ENCODE measurements at regions not wholly inside any gene's neighbourhood (a gene's known extent, or its start where the extent isn't known, plus 50 kb on each side); places are given as distances from the start of the nearest gene placed in this dataset.

DNA sequence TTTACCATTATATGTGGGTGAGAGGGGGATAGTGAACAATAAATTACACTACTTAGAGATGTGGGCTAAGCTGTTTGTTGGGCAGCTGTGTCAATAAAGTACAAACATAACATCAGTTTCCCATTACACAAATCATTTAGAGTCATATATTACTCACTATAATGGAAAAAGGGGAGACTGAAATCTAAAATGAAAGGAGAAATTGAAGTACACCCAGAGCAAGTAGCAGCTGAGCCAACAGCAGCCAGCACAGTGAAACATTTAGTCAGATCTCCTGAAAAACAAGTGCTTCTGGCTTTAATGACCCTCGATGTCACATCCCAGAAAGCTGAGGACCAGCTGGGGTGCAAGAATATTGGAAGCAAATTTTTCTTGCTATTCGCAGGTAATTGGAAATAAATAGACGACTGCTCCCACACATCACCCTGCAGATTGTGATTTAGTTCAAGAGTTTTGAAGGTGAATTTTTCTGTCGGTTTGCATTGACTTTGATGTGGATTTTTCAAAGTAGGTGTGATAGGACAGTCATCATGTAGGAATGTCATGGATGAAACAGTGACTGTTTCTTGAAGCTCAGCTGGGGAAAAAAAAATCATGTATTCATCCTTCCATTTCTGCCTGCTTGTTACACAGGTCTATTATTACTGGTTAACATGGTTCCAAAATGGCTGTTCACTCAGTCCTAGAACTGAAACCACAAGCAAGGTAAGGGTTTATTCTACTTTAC, 1607.3 kb upstream of the CELF4 start:
- ChIA-PET SMC1A (ENCODE audit: uncharacterized antibody, unreplicated experiment) (no interaction called here), RAD21 (ENCODE audit: unreplicated experiment) (no interaction called here), CTCF (no interaction called here), POLR2A (no interaction called here)
- Histone ChIP-seq H4K20me1 (ENCODE audit: control insufficient read depth, insufficient read depth) (no peaks in the 10 kb centered on the region), H3K9ac (ENCODE audit: control insufficient read depth, insufficient read depth, low read length) (no peak overlapping the region), H3K9me3 (replicated peaks; ENCODE audit: control insufficient read depth, insufficient read depth, low read length) (no peaks in the 10 kb centered on the region), H3K36me3 (ENCODE audit: control insufficient read depth in 2 of 2, insufficient read depth in 2 of 2, low read length in 1 of 2) (no peaks in the 10 kb centered on the region), H3K4me1 (ENCODE audit: control insufficient read depth, insufficient read depth, low read length) (no peaks in the 10 kb centered on the region), H3K27me3 (replicated peaks in 1 of 2; ENCODE audit: control insufficient read depth in 2 of 2, insufficient read depth in 2 of 2, low read length in 1 of 2) (no peaks in the 10 kb centered on the region), H3K4me2 (ENCODE audit: control insufficient read depth, insufficient read depth) (no peak overlapping the region), H3K4me3 (no peak overlapping the region), H3K27ac (ENCODE audit: control insufficient read depth, insufficient read depth) (no peak overlapping the region), H2AFZ (ENCODE audit: control insufficient read depth, low read depth, low read length) (no peak overlapping the region), H3K79me2 (ENCODE audit: control insufficient read depth, insufficient read depth, low read length) (no peaks in the 10 kb centered on the region)
- FAIRE-seq (no peak), ATAC-seq (no peak), DNase-seq (ENCODE audit: low read depth, low spot score) (no peak)
- no TSS peak for BruUV-seq (replicated peaks)
- intact Hi-C loops (cut with micrococcal nuclease; ENCODE audit: unreplicated experiment) (no loop called here), in situ Hi-C loops (cut with MboI) (no loop called here)
- 34% methylated on average over 4 of the region's 4 CpGs for WGBS (ENCODE audit: insufficient coverage, insufficient replicate concordance, low lambda C conversion rate, missing lambda C conversion rate)
- no peak for TF ChIP-seq PML (IDR thresholded peaks at IDR 0.05; ENCODE audit: low read length)
- no peak for TF ChIP-seq EGR1 (IDR thresholded peaks at IDR 0.05; ENCODE audit: borderline replicate concordance in 1 of 2, low read depth in 2 of 2, low read length in 2 of 2)
- TF ChIP-seq CEBPB (IDR thresholded peaks at IDR 0.05; ENCODE audit: borderline replicate concordance in 1 of 2, low read depth in 2 of 2, low read length in 2 of 2) = no peak
- no peak for TF ChIP-seq ZNF24 (IDR thresholded peaks at IDR 0.05)
- no peak for TF ChIP-seq ASH2L (IDR thresholded peaks at IDR 0.05; ENCODE audit: borderline replicate concordance, low read depth)
- TF ChIP-seq ATF7 (IDR thresholded peaks at IDR 0.05; ENCODE audit: low read depth) = no peak
- no peak for TF ChIP-seq NFYB (IDR thresholded peaks at IDR 0.05; ENCODE audit: insufficient read depth, low read depth, low read length)
- no peak for TF ChIP-seq SMAD5 (IDR thresholded peaks at IDR 0.05; ENCODE audit: low read depth)
- no peak for TF ChIP-seq JUNB (IDR thresholded peaks at IDR 0.05)
- TF ChIP-seq, protein P1, sequence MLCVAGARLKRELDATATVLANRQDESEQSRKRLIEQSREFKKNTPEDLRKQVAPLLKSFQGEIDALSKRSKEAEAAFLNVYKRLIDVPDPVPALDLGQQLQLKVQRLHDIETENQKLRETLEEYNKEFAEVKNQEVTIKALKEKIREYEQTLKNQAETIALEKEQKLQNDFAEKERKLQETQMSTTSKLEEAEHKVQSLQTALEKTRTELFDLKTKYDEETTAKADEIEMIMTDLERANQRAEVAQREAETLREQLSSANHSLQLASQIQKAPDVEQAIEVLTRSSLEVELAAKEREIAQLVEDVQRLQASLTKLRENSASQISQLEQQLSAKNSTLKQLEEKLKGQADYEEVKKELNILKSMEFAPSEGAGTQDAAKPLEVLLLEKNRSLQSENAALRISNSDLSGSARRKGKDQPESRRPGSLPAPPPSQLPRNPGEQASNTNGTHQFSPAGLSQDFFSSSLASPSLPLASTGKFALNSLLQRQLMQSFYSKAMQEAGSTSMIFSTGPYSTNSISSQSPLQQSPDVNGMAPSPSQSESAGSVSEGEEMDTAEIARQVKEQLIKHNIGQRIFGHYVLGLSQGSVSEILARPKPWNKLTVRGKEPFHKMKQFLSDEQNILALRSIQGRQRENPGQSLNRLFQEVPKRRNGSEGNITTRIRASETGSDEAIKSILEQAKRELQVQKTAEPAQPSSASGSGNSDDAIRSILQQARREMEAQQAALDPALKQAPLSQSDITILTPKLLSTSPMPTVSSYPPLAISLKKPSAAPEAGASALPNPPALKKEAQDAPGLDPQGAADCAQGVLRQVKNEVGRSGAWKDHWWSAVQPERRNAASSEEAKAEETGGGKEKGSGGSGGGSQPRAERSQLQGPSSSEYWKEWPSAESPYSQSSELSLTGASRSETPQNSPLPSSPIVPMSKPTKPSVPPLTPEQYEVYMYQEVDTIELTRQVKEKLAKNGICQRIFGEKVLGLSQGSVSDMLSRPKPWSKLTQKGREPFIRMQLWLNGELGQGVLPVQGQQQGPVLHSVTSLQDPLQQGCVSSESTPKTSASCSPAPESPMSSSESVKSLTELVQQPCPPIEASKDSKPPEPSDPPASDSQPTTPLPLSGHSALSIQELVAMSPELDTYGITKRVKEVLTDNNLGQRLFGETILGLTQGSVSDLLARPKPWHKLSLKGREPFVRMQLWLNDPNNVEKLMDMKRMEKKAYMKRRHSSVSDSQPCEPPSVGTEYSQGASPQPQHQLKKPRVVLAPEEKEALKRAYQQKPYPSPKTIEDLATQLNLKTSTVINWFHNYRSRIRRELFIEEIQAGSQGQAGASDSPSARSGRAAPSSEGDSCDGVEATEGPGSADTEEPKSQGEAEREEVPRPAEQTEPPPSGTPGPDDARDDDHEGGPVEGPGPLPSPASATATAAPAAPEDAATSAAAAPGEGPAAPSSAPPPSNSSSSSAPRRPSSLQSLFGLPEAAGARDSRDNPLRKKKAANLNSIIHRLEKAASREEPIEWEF (IDR thresholded peaks at IDR 0.05; ENCODE audit: insufficient replicate concordance, low read depth, low read length) = no peak
- no peak for TF ChIP-seq TARDBP (IDR thresholded peaks at IDR 0.05; ENCODE audit: borderline replicate concordance)
- no peak for TF ChIP-seq RUNX3 (IDR thresholded peaks at IDR 0.05; ENCODE audit: low read length)
- TF ChIP-seq MYB (IDR thresholded peaks at IDR 0.05; ENCODE audit: borderline replicate concordance, low read depth, low read length) = no peak
- TF ChIP-seq LARP7 (IDR thresholded peaks at IDR 0.05) = no peak
- no peak for TF ChIP-seq CHD2 (IDR thresholded peaks at IDR 0.05; ENCODE audit: borderline replicate concordance, low read depth, low read length)
- no peak for TF ChIP-seq POLR2AphosphoS2 (IDR thresholded peaks at IDR 0.05; ENCODE audit: low read depth, low read length)
- TF ChIP-seq, protein P2, sequence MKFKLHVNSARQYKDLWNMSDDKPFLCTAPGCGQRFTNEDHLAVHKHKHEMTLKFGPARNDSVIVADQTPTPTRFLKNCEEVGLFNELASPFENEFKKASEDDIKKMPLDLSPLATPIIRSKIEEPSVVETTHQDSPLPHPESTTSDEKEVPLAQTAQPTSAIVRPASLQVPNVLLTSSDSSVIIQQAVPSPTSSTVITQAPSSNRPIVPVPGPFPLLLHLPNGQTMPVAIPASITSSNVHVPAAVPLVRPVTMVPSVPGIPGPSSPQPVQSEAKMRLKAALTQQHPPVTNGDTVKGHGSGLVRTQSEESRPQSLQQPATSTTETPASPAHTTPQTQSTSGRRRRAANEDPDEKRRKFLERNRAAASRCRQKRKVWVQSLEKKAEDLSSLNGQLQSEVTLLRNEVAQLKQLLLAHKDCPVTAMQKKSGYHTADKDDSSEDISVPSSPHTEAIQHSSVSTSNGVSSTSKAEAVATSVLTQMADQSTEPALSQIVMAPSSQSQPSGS (IDR thresholded peaks at IDR 0.05; ENCODE audit: low read length) = no peak

Data from GM12878 (cell line).